HepG2 (cell line): ENCODE measurements at regions not wholly inside any gene's neighbourhood (a gene's known extent, or its start where the extent isn't known, plus 50 kb on each side); places are given as distances from the start of the nearest gene placed in this dataset.

Experiments used
- ATAC-seq: fragments of 200-7000 bp; cut with Tn5 transposase; 3 replicates; pipeline ENCODE4 v1.9.1; 2020; ENCODE audit warnings: mild to moderate bottlenecking, moderate library complexity
- BruUV-seq: library from RNA; stranded (reverse); fragments of 400-500 nt; replicated peaks from 2 replicates; lab custom pipeline; 2021; lab: Mats Ljungman, UMichigan
- CTCF ChIA-PET: fragments of 300-600 bp; formaldehyde crosslinking; extraction: SDS; loops from one replicate; lab custom pipeline; 2021; ENCODE audit warnings: low total read pairs, inconsistent platforms, low intra/inter-chr PET ratio; lab: Yijun Ruan, JAX
- POLR2A ChIA-PET: fragments of 350-600 bp; sonication (Branson Sonifier 250); formaldehyde crosslinking; loops from one replicate; lab custom pipeline; 2020; ENCODE audit warnings: antibody characterized with exemption, inconsistent platforms; lab: Yijun Ruan, JAX
- DNase-seq: peaks from one replicate; pipeline ENCODE4 v3.0.0-alpha.2; 2015; ENCODE audit warnings: low spot score
- FAIRE-seq: peaks from 3 replicates; lab custom pipeline; 2011; peaks lifted over from hg19 to GRCh38; lab: Jason Lieb, UNC
- H2AFZ ChIP-seq: one replicate; pipeline ENCODE4 v1.6.1; 2011; ENCODE audit warnings: low read length, inconsistent platforms
- H3K27ac ChIP-seq: fragments of 300-600 bp; 3 replicates; pipeline ENCODE4 v1.8.0; 2011; ENCODE audit warnings: mixed run types, mild to moderate bottlenecking, mixed read lengths, low read length, inconsistent platforms; ENCODE audit not compliant: insufficient read depth; ENCODE audit errors: extremely low read length
- H3K27me3 ChIP-seq, 2 experiments: fragments of 200-600 bp in 1 of 2; 2 replicates in 1 of 2; 3 replicates in 1 of 2; pipeline versions ENCODE4 v1.6.0 to v1.8.0; 2011; ENCODE audit warnings: low read length in 2 of 2, mild to moderate bottlenecking in 2 of 2, moderate library complexity in 2 of 2, inconsistent platforms in 1 of 2; ENCODE audit not compliant: insufficient read depth in 2 of 2, control insufficient read depth in 1 of 2
- H3K36me3 ChIP-seq, 2 experiments: fragments of 200-600 bp in 1 of 2; replicated peaks in 1 of 2; 2 replicates in 1 of 2; 3 replicates in 1 of 2; pipeline versions ENCODE4 v1.5.1 to v1.8.0; 2011; ENCODE audit warnings: low read length in 2 of 2, inconsistent platforms in 1 of 2; ENCODE audit not compliant: insufficient read depth in 2 of 2, control insufficient read depth in 1 of 2
- H3K4me1 ChIP-seq: 2 replicates; pipeline ENCODE4 v1.5.1; 2012; ENCODE audit warnings: low read length, inconsistent platforms; ENCODE audit not compliant: insufficient read depth
- H3K4me2 ChIP-seq: 2 replicates; pipeline ENCODE4 v1.6.0; 2011; ENCODE audit warnings: low read depth, low read length, inconsistent platforms
- H3K4me3 ChIP-seq, 3 experiments: fragments of 200-600 bp in 1 of 3; sonication (generic), shearing (Covaris generic) in 1 of 3; replicated peaks in 1 of 3; 2 replicates each; pipeline ENCODE4 v1.5.1; 2011 to 2016; ENCODE audit warnings: low read length in 3 of 3, inconsistent platforms in 2 of 3, low read depth in 2 of 3, mild to moderate bottlenecking in 2 of 3, control low read depth in 1 of 3, mixed read lengths in 1 of 3; ENCODE audit not compliant: insufficient read depth in 1 of 3
- H3K79me2 ChIP-seq: one replicate; pipeline ENCODE4 v1.6.1; 2011; ENCODE audit warnings: low read length, inconsistent platforms; ENCODE audit not compliant: insufficient read depth
- H3K9ac ChIP-seq: 2 replicates; pipeline ENCODE4 v1.6.0; 2011; ENCODE audit warnings: mild to moderate bottlenecking, low read depth, low read length, inconsistent platforms; ENCODE audit not compliant: insufficient read depth
- H3K9me3 ChIP-seq: 2 replicates; pipeline ENCODE4 v1.5.1; 2012; ENCODE audit warnings: mild to moderate bottlenecking, low read length
- H4K20me1 ChIP-seq: 2 replicates; pipeline ENCODE4 v1.6.0; 2011; ENCODE audit warnings: inconsistent platforms, mild to moderate bottlenecking, low read length, moderate library complexity; ENCODE audit not compliant: insufficient read depth
- CCAR2 ChIP-seq: fragments of 200-400 bp; formaldehyde crosslinking; optimal IDR thresholded peaks from 2 replicates; pipeline ENCODE3; 2018; ENCODE audit warnings: low read depth, mild to moderate bottlenecking, low read length, moderate library complexity
- KAT2B ChIP-seq: fragments of 150-350 bp; IDR thresholded peaks from 2 replicates; pipeline ENCODE4 v1.6.1; 2014; ENCODE audit warnings: low read depth, low read length, borderline replicate concordance
- MBD4 ChIP-seq: IDR thresholded peaks from 2 replicates; pipeline ENCODE4 v1.6.1; 2012; ENCODE audit warnings: low read length, inconsistent platforms, borderline replicate concordance
- RCOR2 ChIP-seq: IDR thresholded peaks from 2 replicates; pipeline ENCODE4 v1.6.1; 2016; ENCODE audit warnings: missing biosample characterization, missing genetic modification reagents
- ZNF629 ChIP-seq: sonication (generic); formaldehyde crosslinking; conservative IDR thresholded peaks from 2 replicates; pipeline ENCODE4 v1.5.0; 2020; ENCODE audit warnings: missing genetic modification reagents
- ZNF724P ChIP-seq: sonication (generic); formaldehyde crosslinking; IDR thresholded peaks from 2 replicates; pipeline ENCODE4 v1.8.0; 2022; ENCODE audit warnings: missing genetic modification reagents, borderline replicate concordance
- ZNF782 ChIP-seq: sonication (generic); formaldehyde crosslinking; IDR thresholded peaks from 2 replicates; pipeline ENCODE4 v1.4.0; 2020; ENCODE audit warnings: missing genetic modification reagents, mild to moderate bottlenecking, borderline replicate concordance
- WGBS: methylation state at CpG from one replicate; pipeline ENCODE4 v1.1.6; 2017; ENCODE audit warnings: low lambda C conversion rate; 5-methylcytosine and 5-hydroxymethylcytosine counted together
- in situ Hi-C: cut with HindIII; loops from 2 replicates; pipeline ENCODE4 v1.10.0; 2017; ENCODE audit warnings: low pct_unique_long_range_greater_than_20kb; ENCODE audit not compliant: extremely low pct_ligation_motif_present
- intact Hi-C: fragments of 100-400 bp; cut with micrococcal nuclease; formaldehyde crosslinking; loops from one replicate; pipeline ENCODE4 v1.10.0; 2022; ENCODE audit not compliant: unreplicated experiment
- TF ChIP-seq, protein P1 (sequence below): sonication (generic); formaldehyde crosslinking; IDR thresholded peaks from 2 replicates; pipeline ENCODE4 v1.4.0; 2020; ENCODE audit warnings: missing genetic modification reagents

DNA sequence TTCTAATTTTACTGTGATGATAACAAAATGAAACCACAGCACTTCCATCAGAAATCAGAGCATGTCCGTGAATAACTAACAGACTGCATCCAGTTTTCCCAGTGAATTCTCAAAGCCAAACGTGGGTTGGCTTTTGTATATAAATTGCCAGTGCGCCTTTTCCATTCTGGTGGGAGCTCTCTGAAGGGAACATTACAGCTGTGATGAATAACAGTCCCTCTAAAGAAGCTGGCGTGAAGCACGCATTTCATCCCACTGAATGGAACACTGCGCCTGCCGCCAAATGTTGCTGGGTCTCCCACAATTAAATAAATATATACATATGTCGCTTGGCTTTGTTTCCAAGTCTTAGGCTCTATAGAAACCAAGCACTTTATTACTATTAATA lies 113.0 kb upstream of the PFN2 start (continued):
- TF ChIP-seq, protein P1, sequence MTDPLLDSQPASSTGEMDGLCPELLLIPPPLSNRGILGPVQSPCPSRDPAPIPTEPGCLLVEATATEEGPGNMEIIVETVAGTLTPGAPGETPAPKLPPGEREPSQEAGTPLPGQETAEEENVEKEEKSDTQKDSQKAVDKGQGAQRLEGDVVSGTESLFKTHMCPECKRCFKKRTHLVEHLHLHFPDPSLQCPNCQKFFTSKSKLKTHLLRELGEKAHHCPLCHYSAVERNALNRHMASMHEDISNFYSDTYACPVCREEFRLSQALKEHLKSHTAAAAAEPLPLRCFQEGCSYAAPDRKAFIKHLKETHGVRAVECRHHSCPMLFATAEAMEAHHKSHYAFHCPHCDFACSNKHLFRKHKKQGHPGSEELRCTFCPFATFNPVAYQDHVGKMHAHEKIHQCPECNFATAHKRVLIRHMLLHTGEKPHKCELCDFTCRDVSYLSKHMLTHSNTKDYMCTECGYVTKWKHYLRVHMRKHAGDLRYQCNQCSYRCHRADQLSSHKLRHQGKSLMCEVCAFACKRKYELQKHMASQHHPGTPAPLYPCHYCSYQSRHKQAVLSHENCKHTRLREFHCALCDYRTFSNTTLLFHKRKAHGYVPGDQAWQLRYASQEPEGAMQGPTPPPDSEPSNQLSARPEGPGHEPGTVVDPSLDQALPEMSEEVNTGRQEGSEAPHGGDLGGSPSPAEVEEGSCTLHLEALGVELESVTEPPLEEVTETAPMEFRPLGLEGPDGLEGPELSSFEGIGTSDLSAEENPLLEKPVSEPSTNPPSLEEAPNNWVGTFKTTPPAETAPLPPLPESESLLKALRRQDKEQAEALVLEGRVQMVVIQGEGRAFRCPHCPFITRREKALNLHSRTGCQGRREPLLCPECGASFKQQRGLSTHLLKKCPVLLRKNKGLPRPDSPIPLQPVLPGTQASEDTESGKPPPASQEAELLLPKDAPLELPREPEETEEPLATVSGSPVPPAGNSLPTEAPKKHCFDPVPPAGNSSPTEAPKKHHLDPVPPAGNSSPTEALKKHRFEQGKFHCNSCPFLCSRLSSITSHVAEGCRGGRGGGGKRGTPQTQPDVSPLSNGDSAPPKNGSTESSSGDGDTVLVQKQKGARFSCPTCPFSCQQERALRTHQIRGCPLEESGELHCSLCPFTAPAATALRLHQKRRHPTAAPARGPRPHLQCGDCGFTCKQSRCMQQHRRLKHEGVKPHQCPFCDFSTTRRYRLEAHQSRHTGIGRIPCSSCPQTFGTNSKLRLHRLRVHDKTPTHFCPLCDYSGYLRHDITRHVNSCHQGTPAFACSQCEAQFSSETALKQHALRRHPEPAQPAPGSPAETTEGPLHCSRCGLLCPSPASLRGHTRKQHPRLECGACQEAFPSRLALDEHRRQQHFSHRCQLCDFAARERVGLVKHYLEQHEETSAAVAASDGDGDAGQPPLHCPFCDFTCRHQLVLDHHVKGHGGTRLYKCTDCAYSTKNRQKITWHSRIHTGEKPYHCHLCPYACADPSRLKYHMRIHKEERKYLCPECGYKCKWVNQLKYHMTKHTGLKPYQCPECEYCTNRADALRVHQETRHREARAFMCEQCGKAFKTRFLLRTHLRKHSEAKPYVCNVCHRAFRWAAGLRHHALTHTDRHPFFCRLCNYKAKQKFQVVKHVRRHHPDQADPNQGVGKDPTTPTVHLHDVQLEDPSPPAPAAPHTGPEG (CRISPR knock-in tag): no peak

DNA sequence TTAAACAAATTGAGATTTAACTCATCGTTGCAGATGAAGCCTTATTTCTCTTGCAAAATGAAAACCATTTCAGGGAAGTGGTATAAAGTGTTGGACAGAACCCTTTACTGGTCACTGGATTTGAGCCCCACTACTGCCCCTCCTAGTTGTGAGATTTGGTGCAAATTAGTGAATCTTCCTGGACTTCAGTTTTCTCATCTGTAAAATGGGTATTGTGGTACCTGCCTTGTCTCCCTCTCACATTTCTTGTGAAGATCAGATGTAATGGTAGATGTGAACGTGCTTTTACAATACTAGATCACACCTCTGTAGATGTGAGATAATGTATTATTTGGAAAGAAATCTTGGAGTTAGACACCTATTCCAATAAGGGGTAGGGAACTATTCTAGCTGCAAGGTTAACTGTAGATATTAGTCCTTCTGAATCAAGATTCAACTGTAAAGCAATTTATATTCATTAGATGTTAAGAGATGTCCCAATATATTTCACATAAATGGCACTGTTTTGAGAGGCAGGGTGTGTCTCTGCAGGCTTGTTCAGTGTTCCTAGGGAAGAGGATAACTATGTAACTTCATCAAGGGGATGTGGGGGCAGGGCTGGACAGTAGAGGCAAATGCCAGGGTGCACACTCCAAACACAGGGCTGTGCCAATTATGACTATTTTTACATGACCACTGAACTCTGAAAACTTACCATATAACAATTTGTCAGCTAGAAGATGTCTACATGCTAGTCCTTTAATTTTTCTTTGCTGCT lies 112.4 kb upstream of the PFN2 start:
- no peak for DNase-seq
- Histone ChIP-seq H3K79me2 (no peaks in the 10 kb centered on the region), H3K9ac (no peak overlapping the region), H3K27ac (no peak overlapping the region), H3K36me3 (no peaks in the 10 kb centered on the region), H3K4me3 (no peak overlapping the region), H3K27me3 (no peaks in the 10 kb centered on the region), H4K20me1 (no peaks in the 10 kb centered on the region), H3K4me2 (no peak overlapping the region), H3K4me1 (no peaks in the 10 kb centered on the region), H2AFZ (no peak overlapping the region), H3K9me3 (no peaks in the 10 kb centered on the region)
- WGBS: 30% methylated on average over 2 of the region's 2 CpGs
- no TSS peak for BruUV-seq
- no peak for FAIRE-seq
- no peak for ATAC-seq
- in situ Hi-C loops (no loop called here), intact Hi-C loops (no loop called here)
- ChIA-PET POLR2A (no interaction called here), CTCF (no interaction called here)
- no peak for TF ChIP-seq ZNF782 (CRISPR knock-in tag)
- no peak for TF ChIP-seq CCAR2
- TF ChIP-seq RCOR2 (CRISPR knock-in tag): no peak
- no peak for TF ChIP-seq KAT2B
- no peak for TF ChIP-seq ZNF724P (CRISPR knock-in tag)
- 0 out of 2 replicates have a peak, but pooled peaks have one; percentile 22 for TF ChIP-seq ZNF629 (CRISPR knock-in tag)
- no peak for TF ChIP-seq MBD4
